LNCAP (cell line): ENCODE measurements at regions not wholly inside any gene's neighbourhood (a gene's known extent, or its start where the extent isn't known, plus 50 kb on each side); places are given as distances from the start of the nearest gene placed in this dataset.

Source experiments
- CTCF ChIP-seq: fragments of 450-650 bp; IDR thresholded peaks from 2 replicates; pipeline ENCODE4 v1.5.1; 2017; ENCODE audit warnings: mild to moderate bottlenecking

DNA sequence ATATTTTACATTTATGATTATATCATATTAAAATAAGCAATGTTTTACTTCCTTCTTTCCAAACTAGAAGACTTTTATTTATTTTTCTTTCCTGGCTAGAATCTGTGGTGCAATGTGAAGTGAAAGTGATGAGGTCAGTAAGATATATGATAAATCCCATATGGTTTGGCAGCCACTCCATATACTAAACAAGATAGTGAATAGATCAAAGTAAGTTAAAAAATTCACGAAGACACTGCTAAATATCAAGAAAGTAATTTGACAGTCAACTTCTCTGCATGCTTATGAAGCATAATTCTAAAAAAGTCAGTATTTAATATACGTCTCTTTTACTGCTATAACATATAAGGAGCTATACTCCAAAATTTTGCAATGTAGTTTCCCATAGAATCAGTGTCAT is 972.8 kb downstream of the DTWD2 start:
- TF ChIP-seq CTCF: no peak

DNA sequence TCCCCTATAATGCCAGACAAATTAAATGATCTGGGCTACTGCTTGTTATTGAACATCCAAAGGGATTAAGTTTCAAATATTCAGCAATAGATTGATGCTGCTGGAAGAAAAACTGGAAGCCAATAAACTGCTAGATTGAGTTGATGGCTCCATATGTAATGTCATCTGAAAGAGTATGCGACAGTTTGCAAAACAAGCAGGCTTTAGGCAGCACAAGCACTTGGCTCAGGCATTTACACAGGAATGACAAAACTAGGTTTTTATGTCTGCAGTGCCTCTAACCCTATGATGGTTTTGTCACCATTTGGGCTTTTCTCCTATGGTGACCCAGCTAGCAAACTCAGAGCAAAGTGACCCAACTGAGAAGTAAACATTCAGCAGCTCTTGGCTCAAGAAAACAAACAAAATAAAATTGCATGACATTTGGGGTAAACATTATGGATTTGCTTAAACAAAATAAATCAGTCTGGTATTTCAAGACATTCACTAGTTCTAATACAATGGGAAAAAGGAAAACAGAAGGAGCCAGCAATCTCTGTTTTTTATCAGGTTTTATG is 978.5 kb downstream of the DTWD2 start:
- no peak for TF ChIP-seq CTCF

GRCh38 chr5:118008779-118009178 is 979.6 kb downstream of the DTWD2 start:
- TF ChIP-seq CTCF: no peak

DNA sequence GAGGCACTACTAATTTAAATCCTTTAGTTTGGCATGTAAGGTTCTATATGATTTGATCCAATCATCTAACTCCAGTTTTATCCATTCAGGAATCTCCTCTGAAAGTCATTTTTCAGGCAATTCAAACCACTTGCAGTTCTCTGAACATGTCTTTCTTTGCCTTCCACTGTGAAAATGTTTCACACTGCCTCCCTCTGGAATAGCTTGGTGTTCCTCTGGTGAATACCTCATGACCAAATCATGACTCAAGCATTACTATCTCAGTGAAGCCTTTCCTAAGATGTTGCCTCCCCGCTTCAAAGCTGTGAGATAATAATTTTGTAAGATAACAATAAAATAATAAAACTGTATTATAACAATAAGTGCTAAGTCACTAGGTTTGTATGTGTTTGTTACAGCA is 981.1 kb downstream of the DTWD2 start:
- no peak for TF ChIP-seq CTCF

- TF ChIP-seq CTCF: no peak
These were observed 982.1 kb downstream of the DTWD2 start for GRCh38 chr5:118006219-118006618.

DNA sequence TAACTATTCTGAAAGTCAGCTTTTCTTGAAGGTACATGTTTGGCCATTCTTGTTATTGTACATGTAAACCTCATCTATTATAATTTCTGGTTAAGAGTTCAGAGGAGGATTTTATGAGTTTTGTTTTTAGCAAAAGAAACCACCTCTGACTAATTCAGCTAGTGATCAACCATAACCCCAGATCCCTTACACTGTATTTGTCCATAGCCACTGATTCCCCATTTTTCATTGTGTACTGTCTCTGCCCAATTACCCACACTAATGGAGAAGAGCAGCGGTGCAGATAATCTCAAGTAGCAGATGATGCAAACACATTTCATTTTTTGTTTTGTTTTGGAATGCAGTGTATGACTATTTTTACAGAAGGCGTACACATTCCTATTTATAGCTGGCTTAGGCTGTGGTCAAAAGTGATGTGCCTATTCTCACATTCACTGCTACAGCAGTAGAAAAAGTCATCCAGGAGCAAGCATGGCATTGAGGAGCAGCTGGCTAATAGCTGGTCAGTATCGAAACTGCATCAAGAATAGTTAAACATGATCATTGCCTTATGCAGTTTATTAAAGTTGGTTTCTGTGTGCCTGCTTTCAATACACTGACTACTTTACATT is 988.3 kb downstream of the DTWD2 start:
- TF ChIP-seq CTCF: no peak

DNA sequence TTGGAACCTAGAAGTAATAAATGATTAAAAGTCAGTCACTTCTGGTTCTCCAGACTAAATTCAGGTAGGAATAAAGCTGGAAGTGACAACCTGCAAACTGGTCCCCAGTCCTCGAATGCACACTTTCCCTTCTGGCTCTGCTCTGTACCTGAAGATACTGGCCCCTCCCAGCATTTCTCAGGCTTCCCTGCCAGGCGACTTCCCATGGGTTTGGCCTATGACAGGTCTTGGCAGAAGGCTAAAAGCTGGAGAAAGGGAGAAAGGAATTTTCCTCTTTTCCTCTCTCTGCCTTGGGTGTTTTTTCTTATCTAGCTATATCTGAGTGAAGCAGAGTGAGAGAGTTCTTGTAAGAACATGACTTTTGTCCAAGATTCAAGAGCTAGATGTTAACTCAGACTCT is 1005.7 kb downstream of the DTWD2 start:
- no peak for TF ChIP-seq CTCF

DNA sequence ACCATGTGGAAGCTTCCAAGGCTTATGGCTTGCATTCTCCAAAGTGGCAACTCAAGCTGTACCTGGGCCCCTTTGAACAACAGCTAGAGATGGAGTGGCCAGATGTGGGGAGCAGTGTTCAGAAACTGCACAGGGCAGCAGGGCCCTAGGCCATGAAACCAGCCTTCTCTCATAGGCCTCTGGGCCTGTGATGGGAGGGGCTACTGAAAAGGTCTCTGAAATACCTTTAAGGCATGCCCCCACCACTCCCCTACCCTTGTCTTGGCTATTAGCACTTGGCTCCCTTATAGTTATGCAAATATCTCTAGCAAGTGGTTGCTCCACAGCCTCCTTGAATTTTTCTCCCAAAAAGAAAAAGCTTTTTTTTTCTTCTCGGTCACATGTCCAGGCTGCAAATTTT is 1014.6 kb downstream of the DTWD2 start:
- no peak for TF ChIP-seq CTCF
